Stimulated activated naive B cell treated with anti-CD40 and anti-IgM and Interleukin-4, amounts not matched to agents 10 μg/mL and 1 μg/mL and 100 μg/mL, for 72 hours (primary cell): ENCODE measurements at regions not wholly inside any gene's neighbourhood (a gene's known extent, or its start where the extent isn't known, plus 50 kb on each side); places are given as distances from the start of the nearest gene placed in this dataset.

Experiments
- ATAC-seq, 2 donors: fragments of 150-1000 bp; cut with Tn5 transposase; replicated peaks; 2 replicates each; pipeline ENCODE4 v1.10.0; 2021; ENCODE audit warnings: moderate library complexity in 1 of 2
- DNase-seq: peaks from one replicate; pipeline ENCODE4 v3.0.0; 2021
- H3K27ac Mint-ChIP-seq: one replicate; pipeline ENCODE4 v1.8.0; 2022; ENCODE audit warnings: mild to moderate bottlenecking, mixed read lengths
- H3K27me3 Mint-ChIP-seq, 2 donors: one replicate each; pipeline ENCODE4 v1.8.0; 2022; ENCODE audit warnings: mixed read lengths in 2 of 2
- H3K36me3 Mint-ChIP-seq, 2 donors: one replicate each; pipeline ENCODE4 v1.8.0; 2022; ENCODE audit warnings: mixed read lengths in 2 of 2, mild to moderate bottlenecking in 1 of 2
- H3K4me1 Mint-ChIP-seq, 2 donors: one replicate each; pipeline ENCODE4 v1.8.0; 2022; ENCODE audit warnings: mixed read lengths in 2 of 2, mild to moderate bottlenecking in 1 of 2
- H3K4me3 Mint-ChIP-seq, 2 donors: one replicate each; pipeline ENCODE4 v1.8.0; 2022; ENCODE audit warnings: mild to moderate bottlenecking in 2 of 2, mixed read lengths in 2 of 2, moderate library complexity in 1 of 2
- H3K9me3 Mint-ChIP-seq, 2 donors: one replicate each; pipeline ENCODE4 v1.8.0; 2022; ENCODE audit warnings: mixed read lengths in 2 of 2, mild to moderate bottlenecking in 1 of 2

GRCh38 chr1:244995602-244996400, 131.5 kb upstream of the HNRNPU start:
- no peak for DNase-seq
- H3K36me3 Mint-ChIP-seq: no peaks in the 10 kb centered on the region
- ATAC-seq: no peak
- no peak overlapping the region for H3K27ac Mint-ChIP-seq
- H3K9me3 Mint-ChIP-seq: no peaks in the 10 kb centered on the region
- no peak overlapping the region for H3K4me3 Mint-ChIP-seq
- H3K27me3 Mint-ChIP-seq: no peaks in the 10 kb centered on the region
- peaks cover 6 to 12% of the 10 kb centered on the region in 2 donors for H3K4me1 Mint-ChIP-seq

- H3K9me3 Mint-ChIP-seq: no peaks in the 10 kb centered on the region
- ATAC-seq: no peak
Measured at GRCh38 chr1:244992833-244993232, 128.5 kb upstream of the HNRNPU start.

GRCh38 chr1:244989813-244990212, 125.5 kb upstream of the HNRNPU start:
- Mint-ChIP-seq H3K4me1 (peaks cover 7 to 15% of the 10 kb centered on the region in 2 donors), H3K27me3 (no peaks in the 10 kb centered on the region), H3K36me3 (no peaks in the 10 kb centered on the region), H3K9me3 (no peaks in the 10 kb centered on the region), H3K27ac (no peak overlapping the region), H3K4me3 (no peak overlapping the region)
- no peak for DNase-seq
- no peak for ATAC-seq

More at GRCh38 chr1:244992833-244993232, 128.5 kb upstream of the HNRNPU start:
- Mint-ChIP-seq H3K4me3 (no peak overlapping the region), H3K27ac (no peak overlapping the region), H3K36me3 (no peaks in the 10 kb centered on the region), H3K4me1 (no peaks in the 10 kb centered on the region), H3K27me3 (no peaks in the 10 kb centered on the region)
- DNase-seq: no peak

- no peak for DNase-seq
- H3K4me3 Mint-ChIP-seq: no peak overlapping the region
- H3K4me1 Mint-ChIP-seq: peaks cover 7 to 15% of the 10 kb centered on the region in 2 donors
- no peaks in the 10 kb centered on the region for H3K36me3 Mint-ChIP-seq
- no peak for ATAC-seq
- H3K9me3 Mint-ChIP-seq: no peaks in the 10 kb centered on the region
- H3K27ac Mint-ChIP-seq: no peak overlapping the region
- H3K27me3 Mint-ChIP-seq: no peaks in the 10 kb centered on the region
Measured at GRCh38 chr1:244988521-244988920, 124.2 kb upstream of the HNRNPU start.

- DNase-seq: no peak
- Mint-ChIP-seq H3K27me3 (no peaks in the 10 kb centered on the region), H3K9me3 (no peaks in the 10 kb centered on the region), H3K27ac (no peak overlapping the region), H3K4me1 (peaks cover 0 to 3% of the 10 kb centered on the region in 2 donors), H3K4me3 (no peak overlapping the region), H3K36me3 (no peaks in the 10 kb centered on the region)
- no peak for ATAC-seq
Measured at GRCh38 chr1:244980605-244981004, 116.3 kb upstream of the HNRNPU start.

- Mint-ChIP-seq H3K36me3 (no peaks in the 10 kb centered on the region), H3K27ac (peak overlapping the region; percentile 7), H3K4me3 (no peak overlapping the region), H3K9me3 (no peaks in the 10 kb centered on the region), H3K4me1 (peaks cover 5 to 7% of the 10 kb centered on the region in 2 donors), H3K27me3 (no peaks in the 10 kb centered on the region)
- no peak for ATAC-seq
- DNase-seq: no peak
Measured at GRCh38 chr1:244974550-244974949, 110.2 kb upstream of the HNRNPU start.

GRCh38 chr1:244974106-244974505, 109.8 kb upstream of the HNRNPU start:
- Mint-ChIP-seq H3K36me3 (no peaks in the 10 kb centered on the region), H3K4me3 (no peak overlapping the region), H3K4me1 (peaks cover 5 to 8% of the 10 kb centered on the region in 2 donors), H3K27me3 (no peaks in the 10 kb centered on the region), H3K9me3 (no peaks in the 10 kb centered on the region), H3K27ac (no peak overlapping the region)
- DNase-seq (no peak), ATAC-seq (no peak)

- ATAC-seq (no peak), DNase-seq (no peak)
- no peaks in the 10 kb centered on the region for H3K27me3 Mint-ChIP-seq
- H3K4me1 Mint-ChIP-seq: peaks cover 5 to 8% of the 10 kb centered on the region in 2 donors
- peak overlapping the region; percentile 92 to 97 for H3K4me3 Mint-ChIP-seq
- peak overlapping the region; percentile 100 for H3K27ac Mint-ChIP-seq
- H3K36me3 Mint-ChIP-seq: no peaks in the 10 kb centered on the region
- H3K9me3 Mint-ChIP-seq: no peaks in the 10 kb centered on the region
Measured at GRCh38 chr1:244971552-244972216, 107.3 kb upstream of the HNRNPU start.

GRCh38 chr1:244970744-244971551, 106.6 kb upstream of the HNRNPU start:
- Mint-ChIP-seq H3K4me1 (peaks cover 5 to 8% of the 10 kb centered on the region in 2 donors), H3K9me3 (no peaks in the 10 kb centered on the region), H3K27ac (peak overlapping the region; percentile 100), H3K27me3 (no peaks in the 10 kb centered on the region), H3K36me3 (no peaks in the 10 kb centered on the region), H3K4me3 (peak overlapping the region; percentile 92 to 97)
- ATAC-seq (peak; percentile 75 to 82), DNase-seq (peak; percentile 95)

- Mint-ChIP-seq H3K4me1 (peaks cover 5 to 9% of the 10 kb centered on the region in 2 donors), H3K36me3 (no peaks in the 10 kb centered on the region), H3K27ac (peak overlapping the region; percentile 100), H3K4me3 (peak overlapping the region; percentile 97 to 99), H3K9me3 (no peaks in the 10 kb centered on the region), H3K27me3 (no peaks in the 10 kb centered on the region)
- DNase-seq (peak; percentile 79), ATAC-seq (peak; percentile 71 to 75)
Measured at GRCh38 chr1:244970236-244970743, 105.9 kb upstream of the HNRNPU start.

- DNase-seq: no peak
- Mint-ChIP-seq H3K27me3 (no peaks in the 10 kb centered on the region), H3K9me3 (no peaks in the 10 kb centered on the region), H3K36me3 (no peaks in the 10 kb centered on the region), H3K4me3 (peak overlapping the region; percentile 97 to 99), H3K4me1 (peaks cover 5 to 10% of the 10 kb centered on the region in 2 donors), H3K27ac (peak overlapping the region; percentile 99)
- ATAC-seq: peak; percentile 25 to 30
Measured at GRCh38 chr1:244969355-244970235, 105.3 kb upstream of the HNRNPU start.

GRCh38 chr1:244968881-244969280, 104.5 kb upstream of the HNRNPU start:
- Mint-ChIP-seq H3K4me1 (peaks cover 10 to 11% of the 10 kb centered on the region in 2 donors), H3K27ac (no peak overlapping the region), H3K36me3 (no peaks in the 10 kb centered on the region), H3K9me3 (no peaks in the 10 kb centered on the region), H3K4me3 (no peak overlapping the region), H3K27me3 (no peaks in the 10 kb centered on the region)
- DNase-seq (no peak), ATAC-seq (no peak)

GRCh38 chr1:244968471-244968871, 104.1 kb upstream of the HNRNPU start:
- Mint-ChIP-seq H3K4me3 (peak overlapping the region in 1 of 2 donors; percentile 62), H3K36me3 (no peaks in the 10 kb centered on the region), H3K27me3 (no peaks in the 10 kb centered on the region), H3K4me1 (peaks cover 10 to 15% of the 10 kb centered on the region in 2 donors), H3K9me3 (no peaks in the 10 kb centered on the region), H3K27ac (peak overlapping the region; percentile 49)
- DNase-seq (no peak), ATAC-seq (no peak)
